ENCODE measurements at regions not wholly inside any gene's neighbourhood (a gene's known extent, or its start where the extent isn't known, plus 50 kb on each side); places are given as distances from the start of the nearest gene placed in this dataset.

GRCh38 chr3:128557531-128558280 lies 64.7 kb upstream of the GATA2 start:
- no peak for ATAC-seq (ENCODE audit: low FRiP score)
- H3K27me3 ChIP-seq (ENCODE audit: control insufficient read depth in 1 of 2, insufficient read depth in 2 of 2, low read length in 1 of 2) = no peaks in the 10 kb centered on the region

GRCh38 chr3:128556907-128557306 lies 63.9 kb upstream of the GATA2 start:
- intact Hi-C loops (cut with DNase I) = no loop called here
- WGBS, 2 donors = 73 to 75% methylated on average over 12 of the region's 12 CpGs
- Histone ChIP-seq H3K9me3 (ENCODE audit: control insufficient read depth, low read length) (no peaks in the 10 kb centered on the region), H3K27me3 (ENCODE audit: control insufficient read depth in 1 of 2, insufficient read depth in 2 of 2, low read length in 1 of 2) (no peaks in the 10 kb centered on the region), H3K36me3 (ENCODE audit: control insufficient read depth in 1 of 2, insufficient read depth in 2 of 2, low read length in 1 of 2) (no peaks in the 10 kb centered on the region), H3K4me3 (ENCODE audit: low read length in 2 of 2) (no peak overlapping the region), H3K27ac (ENCODE audit: low read depth in 1 of 2, low read length in 2 of 2) (no peak overlapping the region), H3K4me1 (ENCODE audit: control insufficient read depth in 1 of 2, insufficient read depth in 2 of 2, low read length in 2 of 2) (no peaks in the 10 kb centered on the region)
- ATAC-seq (ENCODE audit: low FRiP score) (no peak), DNase-seq (peak in 1 of 2 donors; percentile 64)

More at GRCh38 chr3:128557531-128558280, 64.7 kb upstream of the GATA2 start:
- DNase-seq = peak in 1 of 2 donors; percentile 5
- Histone ChIP-seq H3K4me3 (ENCODE audit: low read length in 2 of 2) (no peak overlapping the region), H3K36me3 (ENCODE audit: control insufficient read depth in 1 of 2, insufficient read depth in 2 of 2, low read length in 1 of 2) (no peaks in the 10 kb centered on the region), H3K27ac (ENCODE audit: low read depth in 1 of 2, low read length in 2 of 2) (no peak overlapping the region), H3K4me1 (ENCODE audit: control insufficient read depth in 1 of 2, insufficient read depth in 2 of 2, low read length in 2 of 2) (no peaks in the 10 kb centered on the region), H3K9me3 (ENCODE audit: control insufficient read depth, low read length) (no peaks in the 10 kb centered on the region)
- WGBS, 2 donors = 91% methylated on average over 7 of the region's 7 CpGs
- intact Hi-C loops (cut with DNase I) = no loop called here

- Histone ChIP-seq H3K27me3 (ENCODE audit: control insufficient read depth in 1 of 2, insufficient read depth in 2 of 2, low read length in 1 of 2) (no peaks in the 10 kb centered on the region), H3K4me3 (ENCODE audit: low read length in 2 of 2) (no peak overlapping the region), H3K36me3 (ENCODE audit: control insufficient read depth in 1 of 2, insufficient read depth in 2 of 2, low read length in 1 of 2) (no peaks in the 10 kb centered on the region), H3K27ac (ENCODE audit: low read depth in 1 of 2, low read length in 2 of 2) (no peak overlapping the region), H3K9me3 (ENCODE audit: control insufficient read depth, low read length) (no peaks in the 10 kb centered on the region), H3K4me1 (ENCODE audit: control insufficient read depth in 1 of 2, insufficient read depth in 2 of 2, low read length in 2 of 2) (no peaks in the 10 kb centered on the region)
- DNase-seq = peak in 1 of 2 donors; percentile 57
- WGBS, 2 donors = 80 to 81% methylated on average over 10 of the region's 10 CpGs
- intact Hi-C loops (cut with DNase I) = no loop called here
- no peak for ATAC-seq (ENCODE audit: low FRiP score)
Measured at GRCh38 chr3:128556384-128556783, 63.4 kb upstream of the GATA2 start.

- intact Hi-C loops (cut with DNase I) = no loop called here
- peak in 1 of 2 donors; percentile 26 for DNase-seq
- Histone ChIP-seq H3K27ac (ENCODE audit: low read depth in 1 of 2, low read length in 2 of 2) (no peak overlapping the region), H3K4me3 (ENCODE audit: low read length in 2 of 2) (no peak overlapping the region), H3K36me3 (ENCODE audit: control insufficient read depth in 1 of 2, insufficient read depth in 2 of 2, low read length in 1 of 2) (no peaks in the 10 kb centered on the region), H3K9me3 (ENCODE audit: control insufficient read depth, low read length) (no peaks in the 10 kb centered on the region), H3K27me3 (ENCODE audit: control insufficient read depth in 1 of 2, insufficient read depth in 2 of 2, low read length in 1 of 2) (no peaks in the 10 kb centered on the region), H3K4me1 (ENCODE audit: control insufficient read depth in 1 of 2, insufficient read depth in 2 of 2, low read length in 2 of 2) (no peaks in the 10 kb centered on the region)
- ATAC-seq (ENCODE audit: low FRiP score) = no peak
- WGBS, 2 donors = 36 to 40% methylated on average over 13 to 17 of the region's 17 CpGs
Measured at GRCh38 chr3:128555841-128556240, 62.8 kb upstream of the GATA2 start.

GRCh38 chr3:128555098-128555825 lies 62.3 kb upstream of the GATA2 start:
- Histone ChIP-seq H3K36me3 (ENCODE audit: control insufficient read depth in 1 of 2, insufficient read depth in 2 of 2, low read length in 1 of 2) (no peaks in the 10 kb centered on the region), H3K27me3 (ENCODE audit: control insufficient read depth in 1 of 2, insufficient read depth in 2 of 2, low read length in 1 of 2) (no peaks in the 10 kb centered on the region), H3K4me3 (ENCODE audit: low read length in 2 of 2) (no peak overlapping the region), H3K4me1 (ENCODE audit: control insufficient read depth in 1 of 2, insufficient read depth in 2 of 2, low read length in 2 of 2) (no peaks in the 10 kb centered on the region), H3K27ac (ENCODE audit: low read depth in 1 of 2, low read length in 2 of 2) (no peak overlapping the region), H3K9me3 (ENCODE audit: control insufficient read depth, low read length) (no peaks in the 10 kb centered on the region)
- 6% methylated on average over 43 to 68 of the region's 68 CpGs for WGBS, 2 donors
- DNase-seq (peak in 1 of 2 donors; percentile 79), ATAC-seq (ENCODE audit: low FRiP score) (peak; percentile 62)
- intact Hi-C loops (cut with DNase I) = no loop called here

GRCh38 chr3:128554465-128555097 lies 61.6 kb upstream of the GATA2 start:
- no peaks in the 10 kb centered on the region for H3K4me1 ChIP-seq (ENCODE audit: control insufficient read depth in 1 of 2, insufficient read depth in 2 of 2, low read length in 2 of 2)
- DNase-seq (peak in 1 of 2 donors; percentile 70), ATAC-seq (ENCODE audit: low FRiP score) (no peak)
- H3K4me3 ChIP-seq (ENCODE audit: low read length in 2 of 2) = no peak overlapping the region
- no peak overlapping the region for H3K27ac ChIP-seq (ENCODE audit: low read depth in 1 of 2, low read length in 2 of 2)
- no peaks in the 10 kb centered on the region for H3K27me3 ChIP-seq (ENCODE audit: control insufficient read depth in 1 of 2, insufficient read depth in 2 of 2, low read length in 1 of 2)
- intact Hi-C loops (cut with DNase I) = no loop called here
- WGBS, 2 donors = 78 to 83% methylated on average over 28 of the region's 28 CpGs
- no peaks in the 10 kb centered on the region for H3K9me3 ChIP-seq (ENCODE audit: control insufficient read depth, low read length)
- no peaks in the 10 kb centered on the region for H3K36me3 ChIP-seq (ENCODE audit: control insufficient read depth in 1 of 2, insufficient read depth in 2 of 2, low read length in 1 of 2)

GRCh38 chr3:128554100-128554464 lies 61.1 kb upstream of the GATA2 start:
- WGBS, 2 donors = 85 to 86% methylated on average over 4 of the region's 4 CpGs
- H3K36me3 ChIP-seq (ENCODE audit: control insufficient read depth in 1 of 2, insufficient read depth in 2 of 2, low read length in 1 of 2) = no peaks in the 10 kb centered on the region

GRCh38 chr3:128553560-128553959 lies 60.6 kb upstream of the GATA2 start:
- no peak for ATAC-seq (ENCODE audit: low FRiP score)

More at GRCh38 chr3:128554100-128554464, 61.1 kb upstream of the GATA2 start:
- Histone ChIP-seq H3K9me3 (ENCODE audit: control insufficient read depth, low read length) (no peaks in the 10 kb centered on the region), H3K4me1 (ENCODE audit: control insufficient read depth in 1 of 2, insufficient read depth in 2 of 2, low read length in 2 of 2) (no peaks in the 10 kb centered on the region), H3K4me3 (ENCODE audit: low read length in 2 of 2) (no peak overlapping the region), H3K27me3 (ENCODE audit: control insufficient read depth in 1 of 2, insufficient read depth in 2 of 2, low read length in 1 of 2) (no peaks in the 10 kb centered on the region), H3K27ac (ENCODE audit: low read depth in 1 of 2, low read length in 2 of 2) (no peak overlapping the region)
- no peak for ATAC-seq (ENCODE audit: low FRiP score)
- intact Hi-C loops (cut with DNase I) = no loop called here
- DNase-seq = peak in 1 of 2 donors; percentile 28

More at GRCh38 chr3:128553560-128553959, 60.6 kb upstream of the GATA2 start:
- no peaks in the 10 kb centered on the region for H3K27me3 ChIP-seq (ENCODE audit: control insufficient read depth in 1 of 2, insufficient read depth in 2 of 2, low read length in 1 of 2)
- H3K9me3 ChIP-seq (ENCODE audit: control insufficient read depth, low read length) = no peaks in the 10 kb centered on the region
- peak in 1 of 2 donors; percentile 46 for DNase-seq
- WGBS, 2 donors = 89 to 92% methylated on average over 5 of the region's 5 CpGs
- no peaks in the 10 kb centered on the region for H3K4me1 ChIP-seq (ENCODE audit: control insufficient read depth in 1 of 2, insufficient read depth in 2 of 2, low read length in 2 of 2)
- H3K36me3 ChIP-seq (ENCODE audit: control insufficient read depth in 1 of 2, insufficient read depth in 2 of 2, low read length in 1 of 2) = no peaks in the 10 kb centered on the region
- H3K27ac ChIP-seq (ENCODE audit: low read depth in 1 of 2, low read length in 2 of 2) = no peak overlapping the region
- H3K4me3 ChIP-seq (ENCODE audit: low read length in 2 of 2) = no peak overlapping the region
- intact Hi-C loops (cut with DNase I) = no loop called here
